Mesothelial cell of epicardium (in vitro differentiated cells): ENCODE measurements at regions not wholly inside any gene's neighbourhood (a gene's known extent, or its start where the extent isn't known, plus 50 kb on each side); places are given as distances from the start of the nearest gene placed in this dataset.

Source experiments
- DNase-seq, 2 experiments: peaks; one replicate each; pipeline ENCODE4 v3.0.0; 2021; ENCODE audit warnings: low spot score in 2 of 2; ENCODE audit not compliant: unreplicated experiment in 2 of 2
- H3K27ac Mint-ChIP-seq: 2 replicates; pipeline ENCODE4 v1.8.0; 2021; ENCODE audit warnings: mixed read lengths
- H3K27me3 Mint-ChIP-seq: 2 replicates; pipeline ENCODE4 v1.8.0; 2021; ENCODE audit warnings: low read depth, mixed read lengths
- H3K36me3 Mint-ChIP-seq: 2 replicates; pipeline ENCODE4 v1.8.0; 2021; ENCODE audit warnings: mixed read lengths
- H3K4me1 Mint-ChIP-seq: 2 replicates; pipeline ENCODE4 v1.8.0; 2021; ENCODE audit warnings: mixed read lengths
- H3K4me3 Mint-ChIP-seq: 2 replicates; pipeline ENCODE4 v1.8.0; 2021; ENCODE audit warnings: mild to moderate bottlenecking, moderate library complexity, mixed read lengths
- H3K9me3 Mint-ChIP-seq: 2 replicates; pipeline ENCODE4 v1.8.0; 2021; ENCODE audit warnings: mixed read lengths
- TF ChIP-seq, protein P1 (sequence below): fragments of 200-600 bp; sonication (generic); IDR thresholded peaks from one replicate; pipeline ENCODE4 v1.5.0; 2021; ENCODE audit warnings: antibody characterized with exemption; ENCODE audit not compliant: unreplicated experiment

DNA sequence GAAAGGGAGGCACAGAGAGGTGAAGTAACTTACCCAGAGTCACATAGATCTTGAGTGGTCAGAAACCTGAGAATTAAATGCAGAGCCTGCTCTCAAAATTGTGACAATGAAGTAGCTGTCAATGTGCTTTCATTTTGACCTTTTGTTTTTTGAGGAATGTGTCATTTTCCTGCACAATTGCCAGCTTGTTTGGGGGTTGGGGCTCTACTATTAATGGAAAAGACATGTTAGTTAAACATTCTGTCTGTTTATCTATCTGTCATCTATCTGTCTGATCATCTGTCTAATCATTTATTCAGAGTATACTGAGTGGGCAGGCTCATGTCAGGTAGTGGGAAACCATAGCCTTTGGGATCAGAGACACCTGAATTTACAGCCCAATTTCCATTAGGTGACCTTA lies 428.4 kb downstream of the TSN start:
- Mint-ChIP-seq H3K27me3 (peaks cover 17% of the 10 kb centered on the region), H3K36me3 (no peaks in the 10 kb centered on the region), H3K4me1 (no peaks in the 10 kb centered on the region), H3K4me3 (no peak overlapping the region), H3K9me3 (peaks cover 6% of the 10 kb centered on the region), H3K27ac (no peak overlapping the region)
- no peak for DNase-seq
- TF ChIP-seq, protein P1, sequence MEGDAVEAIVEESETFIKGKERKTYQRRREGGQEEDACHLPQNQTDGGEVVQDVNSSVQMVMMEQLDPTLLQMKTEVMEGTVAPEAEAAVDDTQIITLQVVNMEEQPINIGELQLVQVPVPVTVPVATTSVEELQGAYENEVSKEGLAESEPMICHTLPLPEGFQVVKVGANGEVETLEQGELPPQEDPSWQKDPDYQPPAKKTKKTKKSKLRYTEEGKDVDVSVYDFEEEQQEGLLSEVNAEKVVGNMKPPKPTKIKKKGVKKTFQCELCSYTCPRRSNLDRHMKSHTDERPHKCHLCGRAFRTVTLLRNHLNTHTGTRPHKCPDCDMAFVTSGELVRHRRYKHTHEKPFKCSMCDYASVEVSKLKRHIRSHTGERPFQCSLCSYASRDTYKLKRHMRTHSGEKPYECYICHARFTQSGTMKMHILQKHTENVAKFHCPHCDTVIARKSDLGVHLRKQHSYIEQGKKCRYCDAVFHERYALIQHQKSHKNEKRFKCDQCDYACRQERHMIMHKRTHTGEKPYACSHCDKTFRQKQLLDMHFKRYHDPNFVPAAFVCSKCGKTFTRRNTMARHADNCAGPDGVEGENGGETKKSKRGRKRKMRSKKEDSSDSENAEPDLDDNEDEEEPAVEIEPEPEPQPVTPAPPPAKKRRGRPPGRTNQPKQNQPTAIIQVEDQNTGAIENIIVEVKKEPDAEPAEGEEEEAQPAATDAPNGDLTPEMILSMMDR: no peak

DNA sequence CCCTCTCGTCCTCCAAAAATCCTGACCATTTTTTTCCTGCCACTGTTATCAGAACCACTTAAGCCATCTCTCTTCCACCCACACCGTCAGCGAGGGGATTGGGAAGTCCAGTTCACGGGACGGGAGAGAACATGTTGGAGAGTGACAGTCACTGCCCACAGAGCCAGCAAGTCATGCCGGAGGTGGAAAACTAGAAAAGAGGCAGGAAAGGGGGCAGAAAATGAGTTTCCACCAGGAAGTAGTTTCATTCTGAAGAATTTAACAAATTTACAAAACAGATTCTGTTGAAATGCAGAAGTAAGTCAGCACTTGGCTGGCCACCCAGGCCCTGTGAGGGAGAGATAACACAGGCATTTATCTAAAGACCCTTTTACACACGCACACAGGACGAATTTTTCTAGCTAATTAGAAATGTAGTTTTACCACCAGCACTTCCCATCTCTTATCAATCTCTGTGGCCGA lies 431.3 kb downstream of the TSN start:
- Mint-ChIP-seq H3K27me3 (peaks cover 27% of the 10 kb centered on the region), H3K9me3 (no peaks in the 10 kb centered on the region), H3K4me1 (no peaks in the 10 kb centered on the region), H3K36me3 (no peaks in the 10 kb centered on the region), H3K4me3 (no peak overlapping the region), H3K27ac (no peak overlapping the region)
- DNase-seq: no peak
- TF ChIP-seq, protein P1: no peak

DNA sequence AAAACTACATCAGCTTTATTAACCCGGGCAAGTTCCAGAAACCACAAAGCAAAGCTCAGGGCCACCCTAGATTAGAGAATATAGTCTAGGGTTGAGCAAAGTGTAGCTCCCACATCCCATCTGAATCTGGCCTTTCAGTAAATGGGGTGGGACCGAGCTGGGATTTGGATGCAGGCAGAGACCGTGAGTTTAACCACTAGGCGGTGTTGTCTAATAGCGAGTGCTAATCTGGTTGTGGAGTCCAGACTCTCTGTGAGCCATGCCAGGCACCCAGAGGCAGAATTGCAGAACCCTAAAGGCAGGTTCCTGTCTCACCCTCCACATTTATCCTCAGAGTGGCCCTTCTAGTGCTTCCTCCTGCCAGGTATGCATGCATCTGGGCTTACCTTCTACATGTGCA lies 435.9 kb downstream of the TSN start:
- Mint-ChIP-seq H3K4me1 (peaks cover 6% of the 10 kb centered on the region), H3K27me3 (peaks cover 28% of the 10 kb centered on the region), H3K4me3 (no peak overlapping the region), H3K36me3 (no peaks in the 10 kb centered on the region), H3K9me3 (peaks cover 5% of the 10 kb centered on the region), H3K27ac (no peak overlapping the region)
- DNase-seq: peak in 1 of 2 experiments; percentile 42
- TF ChIP-seq, protein P1: peak; percentile 29

DNA sequence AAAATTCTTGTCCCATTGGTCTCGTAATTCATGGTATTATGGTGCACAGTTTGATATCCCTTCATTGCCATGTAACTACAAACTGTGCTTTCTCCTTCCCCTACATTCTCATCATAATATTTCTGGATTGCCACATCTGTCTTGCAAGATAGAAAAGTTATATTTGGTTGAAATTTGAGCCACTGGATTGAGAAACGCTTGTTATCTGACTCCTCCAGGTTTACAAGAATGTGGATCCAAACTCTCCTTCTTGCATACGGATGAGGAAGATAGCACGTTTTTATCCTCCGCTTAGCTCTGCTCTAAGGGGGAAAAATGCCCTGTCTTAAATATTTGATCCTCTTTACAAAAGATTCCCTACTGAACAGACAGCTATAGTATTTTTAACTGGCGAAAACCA lies 438.2 kb downstream of the TSN start:
- Mint-ChIP-seq H3K27me3 (peaks cover 28% of the 10 kb centered on the region), H3K4me1 (peaks cover 6% of the 10 kb centered on the region), H3K4me3 (no peak overlapping the region), H3K9me3 (peaks cover 5% of the 10 kb centered on the region), H3K27ac (no peak overlapping the region), H3K36me3 (no peaks in the 10 kb centered on the region)
- TF ChIP-seq, protein P1: no peak
- DNase-seq: no peak

DNA sequence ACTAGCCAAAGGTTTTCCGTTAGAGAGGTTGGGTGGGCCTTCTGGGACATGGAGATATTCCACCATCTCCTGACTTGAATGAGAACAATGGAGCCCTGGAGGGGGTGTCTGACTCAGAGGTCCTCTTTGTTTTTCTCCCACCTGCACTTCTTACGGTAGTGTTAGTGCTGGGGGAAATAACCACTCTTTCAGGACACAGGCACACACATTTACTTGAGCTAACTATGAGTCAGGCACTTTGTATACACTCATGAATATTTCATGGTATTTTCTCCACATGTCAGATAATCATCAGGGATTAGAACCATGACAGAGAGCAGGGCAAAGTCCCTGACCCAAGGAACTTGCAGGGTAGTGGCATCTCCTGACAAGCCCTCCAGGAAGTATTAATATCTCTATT lies 439.1 kb downstream of the TSN start:
- H3K36me3 Mint-ChIP-seq: no peaks in the 10 kb centered on the region
- no peak for DNase-seq
- H3K27me3 Mint-ChIP-seq: peaks cover 27% of the 10 kb centered on the region
- H3K27ac Mint-ChIP-seq: no peak overlapping the region
- peaks cover 6% of the 10 kb centered on the region for H3K4me1 Mint-ChIP-seq
- no peak overlapping the region for H3K4me3 Mint-ChIP-seq
- TF ChIP-seq, protein P1: no peak
- H3K9me3 Mint-ChIP-seq: peaks cover 8% of the 10 kb centered on the region

DNA sequence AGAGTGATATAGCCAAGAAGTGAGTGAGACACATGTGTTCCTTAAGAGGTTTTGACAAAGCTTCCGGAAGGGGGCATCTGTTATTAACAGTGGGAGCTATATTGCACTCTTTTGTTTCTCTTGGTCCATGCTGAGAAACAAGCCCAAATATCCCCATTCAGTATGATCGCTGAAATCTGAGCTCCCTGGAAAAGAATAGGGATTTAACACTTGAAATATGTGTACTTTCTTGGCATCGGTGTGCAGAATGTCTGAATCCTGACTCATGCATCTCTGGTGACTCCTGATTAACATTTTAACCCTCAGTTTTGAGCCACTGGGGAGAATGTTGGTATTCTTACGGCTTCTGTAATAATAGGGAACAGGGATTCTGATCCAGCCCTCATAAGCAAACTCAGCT lies 448.1 kb downstream of the TSN start:
- Mint-ChIP-seq H3K9me3 (peaks cover 7% of the 10 kb centered on the region), H3K27ac (no peak overlapping the region), H3K4me3 (no peak overlapping the region), H3K4me1 (peaks cover 2% of the 10 kb centered on the region), H3K36me3 (no peaks in the 10 kb centered on the region), H3K27me3 (peaks cover 40% of the 10 kb centered on the region)
- no peak for DNase-seq
- TF ChIP-seq, protein P1: no peak
